ES-I3 (cell line): ENCODE measurements at regions not wholly inside any gene's neighbourhood (a gene's known extent, or its start where the extent isn't known, plus 50 kb on each side); places are given as distances from the start of the nearest gene placed in this dataset.

Experiments used
- H3K36me3 ChIP-seq: 2 replicates; pipeline ENCODE4 v1.6.1; 2013; ENCODE audit warnings: mild to moderate bottlenecking, low read length, control low read depth, moderate library complexity; ENCODE audit not compliant: insufficient read depth
- H3K4me1 ChIP-seq: 2 replicates; pipeline ENCODE4 v1.6.1; 2013; ENCODE audit warnings: mild to moderate bottlenecking, control low read depth, low read length; ENCODE audit not compliant: insufficient read depth
- H3K9ac ChIP-seq: 2 replicates; pipeline ENCODE4 v1.6.1; 2013; ENCODE audit warnings: low read depth, mild to moderate bottlenecking, low read length, moderate library complexity
- H3K9me3 ChIP-seq: 2 replicates; pipeline ENCODE4 v1.6.1; 2013; ENCODE audit warnings: mild to moderate bottlenecking, low read length, moderate library complexity; ENCODE audit not compliant: control insufficient read depth, insufficient read depth

DNA sequence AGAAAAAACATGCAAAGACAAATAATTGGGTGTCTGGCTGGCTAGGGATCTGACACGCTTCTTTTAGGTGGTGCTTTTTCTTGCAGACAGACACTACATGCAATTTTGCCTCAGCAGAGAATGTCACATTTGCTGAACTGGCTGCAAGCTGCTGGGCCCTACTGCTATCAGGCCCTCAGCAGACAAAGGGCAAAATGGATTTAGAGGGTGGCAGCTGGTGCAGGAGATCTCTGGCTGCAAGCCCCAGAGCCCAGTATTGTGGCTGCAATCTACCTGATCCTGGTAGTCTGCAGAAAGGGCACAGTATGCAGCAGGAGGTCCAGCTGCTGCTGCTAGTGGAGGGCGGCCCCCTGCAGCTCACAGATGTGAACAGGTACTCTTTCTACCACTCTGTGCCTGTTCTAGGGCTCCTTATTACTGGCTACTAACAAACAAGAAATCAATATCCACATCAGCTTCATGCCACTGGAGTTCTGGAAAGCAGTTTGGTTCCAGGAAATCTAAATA, 796.7 kb upstream of the CELF4 start:
- H3K4me1 ChIP-seq, result no peaks in the 10 kb centered on the region
- no peaks in the 10 kb centered on the region for H3K36me3 ChIP-seq
- no peak overlapping the region for H3K9ac ChIP-seq
- H3K9me3 ChIP-seq, result no peaks in the 10 kb centered on the region

- Histone ChIP-seq H3K9ac (no peak overlapping the region), H3K9me3 (no peaks in the 10 kb centered on the region), H3K4me1 (no peaks in the 10 kb centered on the region)
Measured at GRCh38 chr18:38358805-38359657, 793.4 kb upstream of the CELF4 start.

DNA sequence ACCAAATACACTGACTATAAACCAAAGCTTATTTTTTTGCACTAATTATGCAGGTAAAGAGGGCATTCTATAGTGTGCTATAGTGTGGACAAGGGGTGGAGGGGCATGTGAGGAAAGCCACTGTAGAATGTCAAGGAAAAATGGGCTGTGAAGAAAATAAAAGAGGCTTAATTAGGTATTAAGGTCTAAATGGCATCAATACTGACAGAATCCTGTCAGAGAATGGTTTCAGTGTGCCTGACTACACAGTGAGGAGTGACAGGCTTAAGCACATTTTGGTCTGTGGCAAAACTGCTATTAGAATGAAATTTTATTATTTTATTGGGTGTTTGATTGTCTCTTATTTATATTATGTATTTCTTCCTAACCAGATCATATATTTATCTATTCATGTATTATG, 787.6 kb upstream of the CELF4 start:
- Histone ChIP-seq H3K9me3 (no peaks in the 10 kb centered on the region), H3K4me1 (no peaks in the 10 kb centered on the region), H3K36me3 (no peaks in the 10 kb centered on the region), H3K9ac (no peak overlapping the region)

More at GRCh38 chr18:38358805-38359657, 793.4 kb upstream of the CELF4 start:
- H3K36me3 ChIP-seq, result no peaks in the 10 kb centered on the region

DNA sequence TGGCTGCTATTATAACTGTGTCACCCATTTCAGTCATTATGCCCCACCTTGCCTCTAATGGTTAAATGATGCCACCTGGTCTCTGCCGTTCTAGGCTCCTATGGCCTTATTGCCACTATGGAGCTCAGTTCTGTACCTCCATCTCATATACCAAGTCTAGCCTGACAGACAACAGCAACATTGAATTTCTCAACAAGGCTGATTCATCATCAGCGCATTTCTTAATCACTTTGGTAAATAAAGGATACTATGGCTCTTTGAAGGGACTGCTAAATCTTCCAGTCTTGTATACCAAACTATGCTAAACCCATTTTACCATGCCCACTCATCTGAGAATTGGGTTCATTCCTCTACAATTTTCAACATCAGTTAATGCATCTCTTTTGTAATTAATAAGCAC, 784.5 kb upstream of the CELF4 start:
- Histone ChIP-seq H3K36me3 (no peaks in the 10 kb centered on the region), H3K9me3 (no peaks in the 10 kb centered on the region), H3K4me1 (no peaks in the 10 kb centered on the region), H3K9ac (no peak overlapping the region)

GRCh38 chr18:38330573-38330972, 765.0 kb upstream of the CELF4 start:
- Histone ChIP-seq H3K9ac (no peak overlapping the region), H3K9me3 (no peaks in the 10 kb centered on the region), H3K36me3 (no peaks in the 10 kb centered on the region), H3K4me1 (no peaks in the 10 kb centered on the region)

GRCh38 chr18:38329145-38329544, 763.5 kb upstream of the CELF4 start:
- Histone ChIP-seq H3K4me1 (no peaks in the 10 kb centered on the region), H3K9me3 (no peaks in the 10 kb centered on the region), H3K36me3 (no peaks in the 10 kb centered on the region), H3K9ac (no peak overlapping the region)

DNA sequence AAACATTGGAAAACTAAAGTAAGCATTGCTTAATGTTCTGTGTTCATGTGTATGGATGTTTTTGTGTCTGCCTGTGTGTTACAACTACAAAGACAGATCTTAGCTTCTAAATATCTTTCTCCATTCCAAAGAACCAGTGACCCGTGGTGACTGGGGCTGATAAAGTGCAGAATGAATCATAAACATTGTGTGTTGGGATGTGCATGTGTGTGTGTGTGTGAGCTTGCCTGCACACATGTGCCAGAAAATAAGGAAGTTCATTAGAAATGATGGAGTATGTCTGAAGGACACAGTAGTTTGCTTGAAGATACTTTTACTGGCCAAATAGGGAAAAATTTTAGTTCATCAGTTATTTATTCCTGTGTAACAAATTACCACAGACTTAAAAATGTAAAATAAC, 756.6 kb upstream of the CELF4 start:
- H3K4me1 ChIP-seq, result no peaks in the 10 kb centered on the region
- H3K36me3 ChIP-seq, result no peaks in the 10 kb centered on the region
- H3K9ac ChIP-seq, result no peak overlapping the region
- H3K9me3 ChIP-seq, result no peaks in the 10 kb centered on the region

DNA sequence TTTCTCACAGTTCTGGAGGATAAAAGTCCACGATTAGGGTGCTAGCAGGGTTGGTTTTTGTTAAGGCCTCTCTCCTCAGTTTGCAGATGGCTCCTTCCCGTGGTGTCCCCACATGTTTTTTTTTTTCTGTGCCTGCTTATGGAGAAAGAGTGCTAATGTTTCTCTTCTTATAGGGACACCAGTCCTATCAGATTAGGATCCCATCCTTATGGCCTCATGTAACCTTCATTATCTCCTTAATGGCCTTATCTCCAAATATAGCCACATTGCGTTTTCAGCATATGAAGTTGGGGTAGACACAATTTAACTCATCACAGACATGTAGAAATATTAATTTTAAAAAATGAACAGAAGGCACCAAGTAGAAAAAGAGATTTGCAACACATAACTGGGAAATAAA, 755.7 kb upstream of the CELF4 start:
- H3K9me3 ChIP-seq, result no peaks in the 10 kb centered on the region
- H3K36me3 ChIP-seq, result no peaks in the 10 kb centered on the region
- no peaks in the 10 kb centered on the region for H3K4me1 ChIP-seq
- no peak overlapping the region for H3K9ac ChIP-seq

DNA sequence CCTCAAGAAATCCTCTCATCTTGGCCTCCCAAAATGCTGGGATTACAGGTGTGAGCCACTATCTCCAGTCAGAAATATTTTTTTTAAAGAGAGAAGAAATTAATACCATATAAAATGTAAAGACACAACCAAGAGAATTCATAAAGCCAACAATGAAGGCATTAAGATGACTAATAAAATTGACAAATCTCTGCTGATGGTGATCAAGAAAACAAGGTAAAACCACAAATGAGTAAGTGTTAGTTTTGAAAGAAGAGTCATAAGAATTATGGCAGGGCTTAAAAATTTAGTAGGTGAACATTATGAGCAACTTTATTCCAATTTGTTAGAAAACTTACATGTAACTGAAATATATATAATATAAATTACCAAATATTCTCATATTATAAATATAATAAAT, 752.8 kb upstream of the CELF4 start:
- H3K36me3 ChIP-seq, result no peaks in the 10 kb centered on the region
- no peak overlapping the region for H3K9ac ChIP-seq
- H3K9me3 ChIP-seq, result no peaks in the 10 kb centered on the region
- no peaks in the 10 kb centered on the region for H3K4me1 ChIP-seq

GRCh38 chr18:38313831-38314230, 748.2 kb upstream of the CELF4 start:
- Histone ChIP-seq H3K4me1 (no peaks in the 10 kb centered on the region), H3K9ac (no peak overlapping the region), H3K9me3 (no peaks in the 10 kb centered on the region), H3K36me3 (no peaks in the 10 kb centered on the region)

DNA sequence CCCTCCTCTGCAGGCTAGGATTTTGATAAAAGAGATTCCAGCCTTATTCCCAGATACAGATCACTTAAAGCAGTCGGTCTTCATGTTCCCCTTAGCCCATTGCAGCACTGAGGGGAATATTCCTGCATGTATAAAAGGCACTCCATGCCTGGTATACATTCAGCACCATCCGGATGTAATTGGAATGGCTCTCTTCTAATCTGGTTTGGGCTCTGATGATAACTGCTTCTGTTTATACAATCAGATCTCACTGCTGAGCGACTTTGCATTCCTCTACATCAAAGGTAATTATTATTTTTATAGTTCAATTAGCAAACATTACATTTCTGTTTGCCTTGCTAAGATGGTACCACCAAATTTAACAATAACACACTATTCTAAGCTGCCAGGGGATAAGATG, 746.9 kb upstream of the CELF4 start:
- Histone ChIP-seq H3K9me3 (no peaks in the 10 kb centered on the region), H3K4me1 (no peaks in the 10 kb centered on the region), H3K9ac (no peak overlapping the region), H3K36me3 (no peaks in the 10 kb centered on the region)

DNA sequence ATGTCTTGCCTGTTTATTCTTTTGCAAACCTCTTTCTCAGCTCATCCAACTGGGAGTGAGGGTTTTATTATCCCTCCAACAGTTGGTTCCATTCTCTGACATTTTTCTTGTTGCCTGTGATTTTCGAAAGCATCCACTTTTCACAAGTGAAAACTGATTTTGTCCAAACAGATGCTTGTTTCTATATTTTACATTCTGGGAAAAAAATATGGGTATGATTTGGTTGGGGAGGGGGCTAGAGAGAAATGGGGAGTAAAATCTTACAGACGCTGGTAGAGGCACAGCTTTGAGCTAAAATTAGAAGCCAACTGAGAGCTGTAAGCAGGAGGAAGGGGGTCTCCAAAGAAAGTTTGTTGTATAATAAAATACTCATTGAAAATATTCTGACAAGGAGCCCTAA, 745.3 kb upstream of the CELF4 start:
- no peaks in the 10 kb centered on the region for H3K36me3 ChIP-seq
- H3K4me1 ChIP-seq, result no peaks in the 10 kb centered on the region
- H3K9me3 ChIP-seq, result no peaks in the 10 kb centered on the region
- no peak overlapping the region for H3K9ac ChIP-seq

GRCh38 chr18:38307914-38308313, 742.3 kb upstream of the CELF4 start:
- no peak overlapping the region for H3K9ac ChIP-seq
- H3K36me3 ChIP-seq, result no peaks in the 10 kb centered on the region
- H3K4me1 ChIP-seq, result no peaks in the 10 kb centered on the region
- H3K9me3 ChIP-seq, result no peaks in the 10 kb centered on the region

DNA sequence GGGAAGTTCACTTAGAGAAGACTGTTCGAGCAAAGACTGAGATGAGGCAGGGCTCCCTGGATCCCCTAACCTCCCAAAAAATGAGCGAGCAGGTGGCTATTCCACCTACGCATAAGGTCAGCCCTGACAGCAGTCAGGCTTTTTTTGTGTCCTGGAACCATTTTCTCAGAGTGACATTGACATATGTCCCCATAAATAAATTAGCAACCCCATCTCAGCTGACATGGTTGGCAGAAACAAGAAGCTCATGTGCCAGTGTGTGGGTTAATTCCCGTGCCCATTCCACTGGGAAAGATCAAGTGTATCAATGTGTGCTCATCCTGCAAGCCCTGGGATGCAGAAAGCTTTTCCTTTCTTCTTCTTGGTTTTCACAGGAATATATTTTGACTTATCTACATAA, 740.4 kb upstream of the CELF4 start:
- Histone ChIP-seq H3K9ac (no peak overlapping the region), H3K4me1 (no peaks in the 10 kb centered on the region), H3K36me3 (no peaks in the 10 kb centered on the region), H3K9me3 (no peaks in the 10 kb centered on the region)

- no peaks in the 10 kb centered on the region for H3K4me1 ChIP-seq
- H3K36me3 ChIP-seq, result no peaks in the 10 kb centered on the region
- no peak overlapping the region for H3K9ac ChIP-seq
- H3K9me3 ChIP-seq, result no peaks in the 10 kb centered on the region
Measured at GRCh38 chr18:38301621-38302020, 736.0 kb upstream of the CELF4 start.
